Psoas muscle (tissue), 7 donors: ENCODE measurements at regions not wholly inside any gene's neighbourhood (a gene's known extent, or its start where the extent isn't known, plus 50 kb on each side); places are given as distances from the start of the nearest gene placed in this dataset.

ENCODE experiments used
- ATAC-seq, 4 donors: fragments of 200-7000 bp; cut with Tn5 transposase; one replicate each; pipeline ENCODE4 v1.9.1; 2020; ENCODE audit warnings: moderate library complexity in 3 of 4, mild to moderate bottlenecking in 2 of 4
- DNase-seq, 2 donors: peaks; one replicate each; pipeline ENCODE4 v3.0.0-alpha.2; 2020
- H3K27ac ChIP-seq: fragments of 200-600 bp; one replicate; pipeline ENCODE4 v1.8.0; 2022
- H3K27me3 ChIP-seq, 3 donors: fragments of 200-600 bp in 1 of 3; one replicate each; pipeline versions ENCODE4 v1.6.1 to v1.8.0; 2013 to 2022; ENCODE audit warnings: low read length in 2 of 3, mild to moderate bottlenecking in 2 of 3, moderate library complexity in 1 of 3; ENCODE audit not compliant: insufficient read depth in 3 of 3
- H3K36me3 ChIP-seq, 2 donors: fragments of 200-600 bp in 1 of 2; one replicate each; pipeline versions ENCODE4 v1.6.1 to v1.8.0; 2013 to 2022; ENCODE audit warnings: low read depth in 1 of 2, mild to moderate bottlenecking in 1 of 2, moderate library complexity in 1 of 2; ENCODE audit not compliant: insufficient read depth in 1 of 2
- H3K4me1 ChIP-seq: fragments of 200-600 bp; one replicate; pipeline ENCODE4 v1.8.0; 2022
- H3K4me3 ChIP-seq: fragments of 200-600 bp; one replicate; pipeline ENCODE4 v1.8.0; 2022; ENCODE audit warnings: mild to moderate bottlenecking
- H3K9me3 ChIP-seq: fragments of 200-600 bp; one replicate; pipeline ENCODE4 v1.8.0; 2022
- CTCF ChIP-seq: fragments of 200-600 bp; IDR thresholded peaks from one replicate; pipeline ENCODE4 v1.8.0; 2022; ENCODE audit warnings: antibody characterized with exemption
- WGBS, 3 donors: extraction: QIAGEN DNeasy Blood & Tissue Kit; methylation state at CpG; one replicate each; pipeline versions ENCODE4 v1.1.6 to v1.1.7; 2013; 5-methylcytosine and 5-hydroxymethylcytosine counted together
- intact Hi-C, 2 donors: fragments of 100-400 bp; cut with DNase I; formaldehyde crosslinking; loops; one replicate each; pipeline versions ENCODE4 v1.11.0 to v1.14.2; 2022
- donor health status: healthy with polysubstance abuse.
- donor health status: DM: no; HTN: no; CAD: no; lungs with moderate emphysema.
- donor health status: Bipolar disorder and iron deficiency.
- donor health status: healthy.
- donor health status: DM: yes; HTN: yes; CAD: no.
- donor health status: DM: no; HTN: no; CAD: no.
- donor health status: DM: yes; HTN: yes; CAD: no.

GRCh38 chr10:3412646-3413045 lies 240.1 kb upstream of the PITRM1 start:
- no peak for TF ChIP-seq CTCF
- no peaks in the 10 kb centered on the region for H3K4me1 ChIP-seq
- no peak for ATAC-seq
- intact Hi-C loops: no loop called here
- no peaks in the 10 kb centered on the region for H3K9me3 ChIP-seq
- 88 to 90% (median 88%) methylated on average over 15 to 16 of the region's 16 CpGs for WGBS, 3 donors
- H3K4me3 ChIP-seq: no peak overlapping the region
- H3K36me3 ChIP-seq: no peaks in the 10 kb centered on the region
- no peak for DNase-seq
- H3K27ac ChIP-seq: no peak overlapping the region
- H3K27me3 ChIP-seq: no peaks in the 10 kb centered on the region

GRCh38 chr10:3412071-3412582 lies 239.5 kb upstream of the PITRM1 start:
- no peaks in the 10 kb centered on the region for H3K36me3 ChIP-seq
- no peak for TF ChIP-seq CTCF
- no peaks in the 10 kb centered on the region for H3K4me1 ChIP-seq
- no peak overlapping the region for H3K4me3 ChIP-seq
- ATAC-seq: no peak
- WGBS, 3 donors: 88 to 93% (median 92%) methylated on average over 5 of the region's 5 CpGs
- intact Hi-C loops: no loop called here
- no peaks in the 10 kb centered on the region for H3K27me3 ChIP-seq
- DNase-seq: no peak
- no peaks in the 10 kb centered on the region for H3K9me3 ChIP-seq
- H3K27ac ChIP-seq: no peak overlapping the region

GRCh38 chr10:3411044-3411443 lies 238.5 kb upstream of the PITRM1 start:
- WGBS, 3 donors: 63 to 75% (median 74%) methylated on average over 3 of the region's 3 CpGs
- intact Hi-C loops: no loop called here

GRCh38 chr10:3409928-3410327 lies 237.3 kb upstream of the PITRM1 start:
- ATAC-seq (no peak), DNase-seq (no peak)
- no peak overlapping the region for H3K27ac ChIP-seq
- TF ChIP-seq CTCF: no peak
- intact Hi-C loops: no loop called here
- no peaks in the 10 kb centered on the region for H3K36me3 ChIP-seq
- H3K9me3 ChIP-seq: no peaks in the 10 kb centered on the region
- 94 to 98% (median 97%) methylated on average over 4 of the region's 4 CpGs for WGBS, 3 donors
- no peak overlapping the region for H3K4me3 ChIP-seq
- no peaks in the 10 kb centered on the region for H3K27me3 ChIP-seq
- no peaks in the 10 kb centered on the region for H3K4me1 ChIP-seq

More at GRCh38 chr10:3411044-3411443, 238.5 kb upstream of the PITRM1 start:
- ATAC-seq (no peak), DNase-seq (no peak)
- Histone ChIP-seq H3K36me3 (no peaks in the 10 kb centered on the region), H3K27ac (no peak overlapping the region), H3K4me1 (no peaks in the 10 kb centered on the region), H3K9me3 (no peaks in the 10 kb centered on the region), H3K27me3 (no peaks in the 10 kb centered on the region), H3K4me3 (no peak overlapping the region)
- no peak for TF ChIP-seq CTCF

GRCh38 chr10:3408603-3409365 lies 236.2 kb upstream of the PITRM1 start:
- H3K9me3 ChIP-seq: no peaks in the 10 kb centered on the region
- 87 to 95% (median 90%) methylated on average over 6 of the region's 6 CpGs for WGBS, 3 donors
- no peaks in the 10 kb centered on the region for H3K27me3 ChIP-seq
- no peaks in the 10 kb centered on the region for H3K4me1 ChIP-seq
- DNase-seq (no peak), ATAC-seq (no peak)
- H3K4me3 ChIP-seq: no peak overlapping the region
- intact Hi-C loops: no loop called here
- TF ChIP-seq CTCF: no peak
- H3K36me3 ChIP-seq: no peaks in the 10 kb centered on the region
- H3K27ac ChIP-seq: no peak overlapping the region
